ENCODE measurements at regions not wholly inside any gene's neighbourhood (a gene's known extent, or its start where the extent isn't known, plus 50 kb on each side); places are given as distances from the start of the nearest gene placed in this dataset.
"Not testable (repeated sequence)": the region's sequence is repeated elsewhere in the genome, so short reads cannot be mapped to it uniquely, and the experiment has no call there.

DNA sequence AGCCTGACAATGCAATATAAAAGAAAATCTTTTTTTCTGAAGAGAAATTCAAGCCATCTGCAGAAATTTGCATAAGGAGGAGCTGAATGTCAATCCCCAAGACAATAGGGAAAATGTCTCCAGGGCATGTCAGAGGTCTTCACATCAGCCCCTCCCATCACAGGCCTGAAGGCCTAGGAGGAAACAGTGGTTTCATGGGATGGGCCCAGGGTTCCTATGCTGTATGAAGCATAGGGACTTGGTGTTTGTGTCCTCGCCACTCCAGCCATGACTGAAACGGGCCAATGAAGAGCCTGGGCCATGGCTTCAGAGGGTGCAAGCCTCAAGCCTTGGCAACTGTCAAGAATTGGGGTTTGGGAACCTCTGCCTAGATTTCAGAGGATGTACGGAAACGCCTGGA, 883.5 kb downstream of the UQCRFS1 start:
- no peak for DNase-seq

DNA sequence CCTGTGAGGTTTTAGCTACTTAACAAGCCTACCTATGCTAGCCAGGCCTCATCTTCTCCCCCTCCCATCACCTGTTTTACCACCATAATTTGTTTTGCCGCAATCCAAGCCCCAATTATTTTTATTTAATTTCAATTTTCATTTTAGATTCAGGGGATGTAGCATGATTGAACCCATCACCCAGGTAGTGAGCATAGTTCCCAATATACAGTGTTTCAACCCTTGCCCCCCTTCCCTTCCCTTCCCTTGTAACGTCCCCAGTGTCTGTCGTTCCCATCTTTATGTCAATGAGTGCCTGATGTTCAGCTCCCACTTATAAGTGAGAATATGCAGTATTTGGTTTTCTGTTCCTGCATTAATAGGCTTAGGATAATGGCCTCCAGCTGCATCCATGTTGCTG, 885.0 kb downstream of the UQCRFS1 start:
- no peak for DNase-seq

DNA sequence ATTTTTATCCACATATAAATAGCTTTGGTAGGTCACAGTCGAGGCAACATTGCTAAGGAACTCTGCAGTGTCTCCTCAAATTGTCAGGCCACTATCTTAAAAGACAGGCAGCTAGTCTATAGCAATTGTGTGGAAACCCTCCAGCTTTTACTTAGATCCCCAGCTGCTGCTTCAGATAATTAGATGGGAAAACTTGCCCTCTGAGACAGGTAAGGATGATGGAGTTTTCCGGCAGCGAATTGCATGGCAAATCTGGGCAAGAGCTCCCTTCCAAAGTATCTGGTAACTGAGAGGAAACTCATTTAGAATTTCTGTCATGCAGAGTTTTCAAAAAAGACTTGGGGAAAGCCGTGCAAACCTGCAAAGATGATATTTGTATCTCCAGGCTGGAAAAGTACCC, 886.2 kb downstream of the UQCRFS1 start:
- DNase-seq = no peak

DNA sequence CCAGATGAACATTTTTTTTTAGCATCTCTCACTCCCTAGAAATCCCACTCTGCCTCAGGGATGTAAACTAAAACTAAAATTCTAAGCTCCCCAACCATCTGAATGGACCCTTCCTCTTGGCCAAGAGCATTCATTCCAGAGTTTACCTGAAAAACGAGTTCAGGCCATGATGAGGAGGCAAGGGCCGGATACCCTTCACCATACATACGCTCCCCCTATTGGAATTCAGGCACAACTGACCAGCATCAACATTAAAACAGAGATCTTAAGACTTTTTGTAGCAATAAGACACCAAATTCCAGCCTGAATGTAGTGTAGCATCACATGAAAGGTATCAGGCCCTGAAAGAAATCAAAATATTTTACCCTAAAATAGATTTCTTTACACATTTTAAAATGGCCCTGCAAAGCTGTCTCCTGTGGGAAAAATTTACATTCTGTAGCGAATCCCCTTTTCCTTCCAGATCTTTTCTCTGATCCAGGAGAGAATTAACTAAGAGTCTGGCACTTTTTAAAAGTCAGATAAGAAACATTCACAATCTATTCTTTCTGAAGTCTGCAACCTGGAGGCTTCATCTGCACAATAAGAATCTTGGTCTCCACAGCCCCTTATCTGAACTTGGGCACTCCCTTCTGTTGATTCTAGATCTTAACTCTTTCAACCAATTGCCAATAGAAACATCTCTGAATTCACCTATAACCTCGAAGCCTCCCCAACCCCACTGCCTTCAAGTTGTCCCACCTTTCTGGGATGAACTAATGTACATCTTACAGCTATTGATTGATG, 888.5 kb downstream of the UQCRFS1 start:
- no peak for DNase-seq

DNA sequence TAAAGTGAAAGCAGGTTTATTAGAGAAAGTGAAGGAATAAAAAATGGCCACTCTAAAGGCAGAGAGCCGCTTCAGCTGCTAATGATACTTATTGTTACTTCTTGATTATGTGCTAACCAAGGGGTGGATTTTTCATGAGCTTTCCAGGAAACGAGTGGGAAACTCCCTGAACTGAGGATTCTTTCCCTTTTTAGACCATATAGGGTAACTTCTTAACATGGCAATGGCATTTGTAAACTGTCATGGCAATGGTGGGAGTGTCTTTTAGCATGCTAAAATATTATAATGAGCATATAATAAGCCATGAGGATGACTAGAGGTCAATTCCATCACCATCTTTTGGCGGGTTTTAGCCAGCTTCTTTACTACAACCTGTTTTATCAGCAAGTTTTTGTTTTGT, 890.0 kb downstream of the UQCRFS1 start:
- DNase-seq = no peak

DNA sequence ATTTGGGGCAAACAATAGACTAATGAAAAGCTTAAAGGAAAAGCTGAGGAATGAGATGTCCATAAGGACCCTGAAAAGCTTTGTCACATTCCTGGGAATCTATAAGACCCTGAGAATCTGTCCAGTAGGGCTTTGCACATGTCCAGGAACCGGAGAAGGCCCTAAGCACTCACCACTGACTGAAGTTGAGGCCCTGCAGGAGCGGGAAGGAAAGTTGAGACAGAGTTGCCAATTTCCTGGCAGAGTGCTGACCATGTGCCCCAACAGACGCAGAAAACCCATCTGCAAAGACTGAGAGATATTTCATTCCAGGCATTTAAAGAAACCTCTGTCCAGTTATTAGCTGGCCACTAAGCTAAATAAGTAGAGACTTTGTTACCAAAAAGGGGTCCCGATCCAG, 890.5 kb downstream of the UQCRFS1 start:
- no peak for DNase-seq

DNA sequence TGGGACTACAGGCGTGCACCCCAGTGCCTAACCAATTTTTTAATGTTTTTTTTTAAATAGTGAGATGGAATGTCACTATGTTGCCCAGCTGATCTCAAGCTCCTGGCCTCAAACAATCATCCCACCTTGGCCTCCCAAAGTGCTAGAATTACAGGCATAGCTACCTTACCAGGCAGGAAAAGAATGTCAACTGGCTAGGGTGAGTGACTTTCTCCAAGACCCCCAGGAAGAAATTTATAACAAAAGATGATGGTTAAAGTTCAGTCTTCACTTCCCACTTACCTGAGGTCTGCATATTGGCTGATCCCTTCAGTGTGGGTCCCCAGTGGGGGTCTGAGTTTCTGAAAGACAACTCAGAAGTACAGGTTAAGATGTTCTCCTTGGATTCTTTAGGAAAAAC, 893.0 kb downstream of the UQCRFS1 start:
- no peak for DNase-seq

DNA sequence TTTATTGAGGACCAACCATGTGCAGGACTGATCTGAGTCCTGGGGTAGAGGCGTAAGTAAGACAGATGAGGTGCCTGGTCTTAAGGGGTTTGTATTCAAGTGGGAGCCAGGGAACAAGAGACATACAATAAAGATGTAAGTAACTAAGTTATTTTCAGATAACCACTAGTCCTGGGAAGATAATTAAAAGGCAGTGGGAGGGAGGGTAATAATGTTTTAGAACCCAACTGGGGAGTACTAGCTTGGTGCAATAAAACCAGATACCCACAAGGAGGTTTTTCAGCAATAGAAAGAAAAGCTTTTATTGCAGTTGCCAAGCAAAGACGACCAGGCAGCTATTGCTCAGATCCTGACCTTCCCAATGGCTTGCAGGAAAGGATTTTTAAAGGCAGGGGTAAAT, 893.7 kb downstream of the UQCRFS1 start:
- DNase-seq = no peak

DNA sequence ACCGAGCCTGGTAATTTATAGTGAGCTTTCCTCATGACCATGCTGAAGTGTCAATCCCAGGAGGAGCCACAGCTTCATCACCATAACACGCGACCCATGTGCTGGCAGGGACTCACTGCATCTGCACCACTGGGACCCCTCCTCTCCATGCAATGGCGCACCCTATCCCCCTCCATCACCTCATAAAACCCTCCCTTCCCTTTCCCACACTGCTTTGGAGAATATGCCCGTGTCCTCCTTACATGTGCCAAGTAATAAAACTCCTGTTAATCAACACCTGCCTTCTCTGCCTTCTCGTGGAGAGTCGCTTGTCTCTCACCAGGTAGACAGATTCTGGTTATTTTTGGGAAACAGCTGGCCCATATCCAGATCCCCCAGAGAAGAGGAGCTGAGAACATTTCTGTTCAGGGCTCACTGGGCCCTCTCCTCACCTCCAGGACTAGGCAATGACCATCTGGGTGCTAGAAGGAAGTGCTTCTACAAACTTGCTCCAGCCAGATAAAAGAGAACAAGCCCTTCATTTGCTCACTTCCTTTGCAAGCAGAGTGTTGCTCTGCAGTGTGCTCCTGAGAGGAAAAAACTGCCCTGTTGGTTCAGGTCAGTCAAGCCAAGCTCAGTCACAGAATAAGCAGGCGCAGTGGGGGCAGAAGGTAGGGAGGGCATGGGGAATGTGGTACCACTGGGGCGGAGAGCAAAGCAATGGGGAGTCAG, 894.3 kb downstream of the UQCRFS1 start:
- no peak for DNase-seq

DNA sequence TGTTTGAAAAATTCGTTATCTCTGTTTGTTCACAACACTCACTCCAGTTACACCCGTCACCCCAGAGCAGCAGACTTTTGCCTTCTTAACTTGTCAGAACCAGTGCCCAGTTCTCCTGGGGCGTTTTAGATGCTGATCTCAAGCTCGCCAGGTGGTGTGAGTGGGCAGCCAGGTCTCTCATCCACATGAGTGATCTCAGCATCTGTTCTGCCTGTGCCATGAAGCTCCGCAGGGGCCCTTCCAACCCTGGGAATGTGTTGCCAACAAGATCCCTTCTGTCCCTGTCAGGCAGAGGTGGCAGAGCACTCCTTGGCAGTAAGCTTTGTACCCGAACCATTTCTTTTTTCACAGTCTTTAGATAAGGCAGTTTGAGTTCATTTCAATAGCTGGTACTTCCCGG, 896.5 kb downstream of the UQCRFS1 start:
- DNase-seq = no peak

DNA sequence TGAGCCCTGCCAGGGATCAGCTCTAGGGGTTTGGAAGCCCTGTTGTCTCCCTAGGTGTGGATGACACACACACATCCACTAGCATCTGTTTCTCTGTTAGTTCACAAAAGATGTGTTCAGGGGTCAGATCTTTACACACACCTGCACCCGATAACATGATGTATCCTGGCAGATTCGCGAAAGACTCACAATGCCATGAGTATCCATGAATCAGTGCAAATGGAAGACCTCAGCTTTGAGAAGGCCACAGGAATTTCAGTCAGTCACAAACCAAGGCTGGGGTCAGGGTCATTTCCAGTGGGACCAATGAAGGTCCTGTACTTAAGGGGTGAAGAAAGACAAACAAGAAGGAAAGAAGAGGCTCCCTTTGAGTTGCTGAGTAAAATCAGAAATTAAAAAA, 898.2 kb downstream of the UQCRFS1 start:
- DNase-seq = no peak

DNA sequence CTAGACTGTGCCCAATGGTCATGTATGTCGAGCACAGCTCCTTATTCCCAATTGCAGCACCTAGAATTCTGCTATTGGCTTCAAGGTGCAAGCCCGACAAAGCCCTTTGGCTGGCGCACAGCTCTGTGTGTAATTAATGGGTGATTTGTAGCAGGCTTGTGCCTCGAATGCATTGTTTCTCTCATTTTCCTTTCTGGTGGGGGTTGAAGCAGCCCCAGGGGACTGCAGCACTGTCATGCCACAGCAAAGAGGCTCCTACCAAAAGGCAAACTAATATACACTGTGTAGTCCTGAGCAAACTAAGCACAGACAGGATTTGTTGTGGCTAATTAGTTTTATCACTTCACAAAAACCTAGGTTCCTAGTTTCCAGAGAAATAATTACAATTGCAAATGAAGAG, 898.7 kb downstream of the UQCRFS1 start:
- no peak for DNase-seq

DNA sequence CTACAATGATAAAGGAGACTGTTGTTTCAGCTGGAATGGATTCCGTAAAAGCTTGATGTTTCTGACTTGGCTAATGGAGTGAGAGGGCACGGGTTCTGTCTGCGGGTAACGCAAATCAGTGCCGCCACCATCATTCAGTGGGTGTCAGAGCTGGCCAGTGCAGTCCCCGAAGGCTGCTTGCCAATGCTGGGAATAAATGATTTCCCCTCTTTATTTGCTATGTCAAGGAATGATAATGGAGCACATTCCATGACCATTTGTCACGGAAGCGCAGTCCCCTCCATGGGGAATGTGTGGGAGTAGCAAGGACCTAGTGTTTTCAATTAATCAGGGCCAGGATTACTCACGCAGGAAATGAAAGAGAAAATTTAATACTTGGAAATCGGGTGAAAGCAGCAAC, 899.3 kb downstream of the UQCRFS1 start:
- no peak for DNase-seq

DNA sequence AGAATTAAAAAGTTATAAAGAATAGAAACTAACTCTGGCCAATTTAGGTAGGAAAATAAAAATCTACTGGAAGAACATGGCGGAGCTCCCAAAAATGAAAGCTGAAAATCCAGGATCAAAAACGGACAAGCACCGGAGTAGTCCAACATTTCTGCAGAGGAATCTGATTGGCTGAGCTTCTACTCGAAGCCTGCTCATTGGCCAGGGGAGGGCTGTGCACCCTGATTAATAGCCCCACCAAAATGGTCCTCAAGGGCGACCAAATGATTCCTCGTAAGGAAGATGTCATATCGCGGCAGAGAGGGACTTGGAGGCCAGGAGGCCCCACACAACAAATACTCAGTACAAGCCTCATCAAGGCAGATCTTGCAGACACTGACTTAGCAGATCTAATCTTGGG, 900.7 kb downstream of the UQCRFS1 start:
- DNase-seq = no peak

DNA sequence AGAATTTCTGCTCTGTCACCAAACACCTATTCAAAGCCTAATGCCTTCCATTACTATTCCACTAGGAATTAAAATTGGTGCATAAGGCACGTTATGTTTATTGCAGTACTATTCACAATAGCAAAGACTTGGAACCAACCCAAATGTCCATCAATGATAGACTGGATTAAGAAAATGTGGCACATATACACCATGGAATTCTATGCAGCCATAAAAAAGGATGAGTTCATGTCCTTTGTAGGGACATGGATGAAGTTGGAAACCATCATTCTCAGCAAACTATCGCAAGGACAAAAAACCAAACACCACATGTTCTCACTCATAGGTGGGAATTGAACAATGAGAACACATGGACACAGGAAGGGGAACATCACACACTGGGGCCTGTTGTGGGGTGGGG, 902.1 kb downstream of the UQCRFS1 start:
- DNase-seq = not testable (repeated sequence)

DNA sequence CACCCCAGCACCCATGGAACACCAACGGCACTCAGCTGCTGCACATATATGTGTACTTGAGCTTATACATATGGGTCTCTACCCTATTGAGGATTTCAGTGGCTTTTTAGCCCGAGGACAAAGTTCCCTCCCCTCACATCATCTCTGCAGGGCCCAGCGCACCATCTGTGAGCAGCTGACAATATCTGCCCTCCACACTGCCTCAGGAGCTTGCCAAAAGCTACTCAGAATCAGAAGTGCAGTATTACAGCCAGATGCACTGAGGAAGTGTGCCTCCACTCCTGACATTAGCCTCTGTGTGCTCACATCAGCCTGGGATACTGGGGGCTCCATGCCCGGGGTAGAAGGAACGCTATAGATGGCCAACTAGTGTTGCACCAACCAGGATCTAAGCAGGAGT, 903.9 kb downstream of the UQCRFS1 start:
- DNase-seq = no peak

DNA sequence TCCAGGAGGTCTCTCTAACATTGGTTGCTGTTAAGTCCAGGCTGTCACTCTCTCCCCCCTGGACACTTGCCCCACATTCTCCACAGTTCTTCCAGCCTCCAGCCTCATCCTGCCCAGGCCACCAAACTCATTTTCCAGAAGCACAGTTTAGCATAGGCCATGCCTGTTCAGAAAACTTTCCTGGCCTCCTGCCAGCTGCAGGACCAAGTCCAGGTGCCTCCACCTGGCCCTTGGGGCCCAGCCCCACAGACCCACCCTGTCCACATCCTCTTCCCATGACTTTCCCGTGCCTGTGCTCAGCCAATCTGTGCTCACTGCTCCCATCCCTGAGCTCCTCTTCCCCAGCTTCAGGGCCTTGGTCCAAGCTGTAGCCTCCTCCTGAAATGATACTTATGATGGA, 905.0 kb downstream of the UQCRFS1 start:
- DNase-seq = no peak

DNA sequence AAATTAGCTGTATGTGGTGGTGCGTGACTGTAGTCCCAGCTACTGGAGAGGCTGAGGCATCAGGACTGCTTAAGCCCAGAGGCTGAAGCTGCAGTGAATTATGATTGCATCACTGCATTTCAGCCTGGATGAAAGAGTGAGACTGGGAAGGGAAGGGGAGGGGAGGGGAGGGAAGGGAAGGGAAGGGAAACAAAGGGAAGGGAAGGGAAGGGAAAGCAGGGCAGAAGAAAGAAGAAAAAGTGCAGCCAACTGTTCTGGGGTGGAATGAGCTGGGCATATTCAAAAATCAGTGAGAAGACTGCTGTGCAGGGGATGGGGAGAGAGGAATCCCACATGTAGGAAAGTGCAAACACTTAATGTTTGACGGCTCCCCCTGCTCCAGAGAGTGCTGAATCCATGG, 905.5 kb downstream of the UQCRFS1 start:
- no peak for DNase-seq

DNA sequence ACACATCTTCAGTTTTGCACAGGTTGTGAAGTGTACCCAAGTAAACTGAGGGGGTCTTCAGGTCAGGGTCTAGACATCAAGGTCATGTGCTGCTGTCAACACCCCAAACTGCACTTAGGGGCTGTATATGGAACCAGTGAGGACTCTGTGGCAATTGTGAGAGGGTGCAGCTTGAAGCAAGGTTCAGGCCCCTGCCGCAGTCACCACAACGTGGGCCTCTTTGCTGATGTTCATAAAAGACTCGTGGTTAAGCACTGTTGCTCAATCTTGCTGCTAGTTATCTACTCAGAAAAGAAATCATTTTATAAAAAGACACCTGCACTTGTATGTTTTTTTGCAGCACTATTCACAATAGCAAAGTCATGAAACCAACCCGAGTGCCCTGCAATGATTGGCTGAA, 907.4 kb downstream of the UQCRFS1 start:
- DNase-seq = no peak

DNA sequence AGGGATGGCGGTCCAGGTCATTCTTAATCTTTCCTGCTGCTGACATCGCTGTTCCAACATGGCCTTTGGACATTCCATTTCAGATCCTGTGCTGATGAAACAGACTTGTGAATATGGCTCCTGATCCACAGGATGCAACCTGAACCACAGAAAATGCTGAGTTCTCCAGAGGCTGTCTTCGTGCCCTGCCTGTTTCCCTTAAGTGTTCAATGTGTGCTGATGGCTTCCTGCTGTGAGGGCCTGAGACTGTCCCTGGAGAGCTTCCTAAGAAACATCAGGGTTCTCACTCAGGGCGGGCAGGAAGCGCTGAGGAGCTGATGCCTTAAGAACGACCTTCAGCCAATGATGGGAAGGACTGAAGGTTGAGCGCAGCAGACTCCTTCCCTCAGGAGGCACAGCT, 909.4 kb downstream of the UQCRFS1 start:
- no peak for DNase-seq

DNA sequence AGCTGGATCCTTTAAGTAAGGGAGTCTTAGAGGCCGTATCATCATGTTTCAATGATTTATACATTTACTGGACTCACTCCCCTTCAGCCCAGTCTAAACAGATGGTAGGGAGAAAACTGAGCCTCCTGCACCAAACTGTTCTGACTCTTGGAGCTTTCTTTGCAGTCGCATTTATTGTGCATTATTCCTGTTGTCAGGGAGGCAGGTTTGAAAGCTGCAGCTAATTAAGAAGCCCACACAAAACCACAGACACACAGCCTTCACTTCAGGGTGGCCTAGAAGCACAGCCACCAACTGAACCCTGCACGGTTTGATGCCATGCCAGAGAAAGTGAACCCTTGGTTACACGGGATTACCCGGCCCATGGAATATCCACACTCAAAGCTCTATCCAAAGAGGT, 911.0 kb downstream of the UQCRFS1 start:
- no peak for DNase-seq

DNA sequence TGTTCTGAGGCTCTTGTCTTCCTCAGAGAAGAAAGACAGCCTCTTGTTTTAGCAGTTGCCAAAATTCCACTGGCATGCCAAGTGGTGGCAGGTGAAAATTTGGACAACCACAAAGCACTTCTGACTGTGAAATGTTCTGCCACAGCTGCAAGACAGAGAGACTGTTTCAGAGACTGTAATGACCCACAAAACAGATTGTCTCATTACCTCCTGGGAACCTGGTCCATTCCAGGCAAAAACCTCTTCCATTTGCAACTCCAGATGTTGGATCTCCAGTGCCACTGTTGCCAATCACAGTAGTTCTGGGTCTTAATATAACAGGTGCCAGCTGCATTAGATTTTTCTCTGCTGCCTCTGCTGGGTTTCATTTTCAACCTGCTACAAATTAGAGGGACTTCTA, 911.5 kb downstream of the UQCRFS1 start:
- no peak for DNase-seq

DNA sequence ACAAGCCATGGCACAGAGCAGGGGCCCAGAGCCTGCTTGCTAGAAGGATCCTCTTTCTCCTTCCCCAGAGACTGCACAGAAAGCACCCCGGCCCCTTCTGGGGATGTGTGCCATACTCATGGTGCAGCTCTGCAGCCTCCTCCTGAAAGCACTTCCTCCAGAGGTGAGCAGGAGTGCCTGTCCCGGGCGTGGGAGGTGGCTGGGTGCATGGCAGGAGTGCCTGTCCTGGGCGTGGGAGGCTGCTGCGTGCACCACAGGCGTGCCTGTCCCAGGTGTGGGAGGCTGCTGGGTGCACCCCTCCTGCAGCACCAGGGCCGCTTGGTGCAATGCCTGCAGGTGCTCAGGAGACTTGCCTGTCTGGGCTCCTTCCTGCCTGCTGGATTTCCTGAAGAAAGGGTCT, 913.3 kb downstream of the UQCRFS1 start:
- DNase-seq = no peak

DNA sequence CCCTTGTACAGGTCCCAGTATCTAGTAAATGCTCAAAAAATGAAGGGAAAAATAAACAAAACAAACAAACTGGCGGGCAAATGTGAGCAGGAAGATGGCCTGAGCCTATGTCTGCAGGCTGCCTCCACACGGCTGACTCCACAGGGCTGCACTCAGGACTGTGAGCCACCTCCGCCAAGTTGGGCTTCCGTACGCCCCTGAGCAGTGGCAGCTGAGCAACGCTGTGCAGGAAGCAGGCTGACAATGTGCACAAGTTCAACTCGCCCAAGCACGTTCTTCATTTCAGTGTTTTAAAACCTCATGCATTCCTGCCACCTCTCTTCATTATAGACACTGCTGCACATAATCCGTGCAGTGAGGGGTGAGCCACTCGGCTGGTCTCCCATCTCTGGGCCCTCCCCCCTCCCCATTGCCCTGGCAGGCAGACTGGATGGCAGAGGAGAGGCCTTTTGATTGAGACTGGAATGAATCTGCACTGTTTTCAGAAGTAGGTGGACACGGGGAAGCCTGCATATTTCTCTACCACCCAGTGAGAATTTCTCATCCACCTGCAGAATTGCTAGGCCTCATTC, 915.3 kb downstream of the UQCRFS1 start:
- no peak for DNase-seq

DNA sequence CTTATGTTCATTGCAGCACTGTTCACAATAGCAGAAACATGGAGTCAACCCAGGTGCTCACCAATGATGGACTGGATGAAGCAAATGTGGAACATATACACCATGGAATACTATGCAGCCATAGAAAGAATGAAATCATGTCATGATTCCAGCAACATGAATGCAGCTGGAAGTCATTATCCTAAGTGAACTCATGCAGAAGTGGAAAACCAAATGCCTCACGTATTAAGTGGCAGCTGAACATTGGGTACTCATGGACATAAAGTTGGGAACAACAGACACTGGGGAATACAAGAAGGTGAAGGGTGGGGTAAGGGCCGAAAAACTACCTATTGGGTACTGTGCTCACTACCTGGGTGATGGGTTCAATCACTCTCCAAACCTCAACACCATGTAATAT, 915.9 kb downstream of the UQCRFS1 start:
- no peak for DNase-seq
